HG03045 (cell line): ENCODE measurements at regions not wholly inside any gene's neighbourhood (a gene's known extent, or its start where the extent isn't known, plus 50 kb on each side); places are given as distances from the start of the nearest gene placed in this dataset.

ENCODE experiments used
- ATAC-seq: cut with Tn5 transposase; IDR thresholded peaks from one replicate; pipeline ENCODE4 v1.9.1; 2021; ENCODE audit warnings: mild to moderate bottlenecking, moderate library complexity; ENCODE audit not compliant: unreplicated experiment

GRCh38 chr11:129590030-129590752 is 214.5 kb downstream of the BARX2 start:
- no peak for ATAC-seq

GRCh38 chr11:129590753-129591475 is 215.3 kb downstream of the BARX2 start:
- no peak for ATAC-seq

- no peak for ATAC-seq
Observed at GRCh38 chr11:129591527-129591926, 215.9 kb downstream of the BARX2 start.

GRCh38 chr11:129592191-129592590 is 216.5 kb downstream of the BARX2 start:
- ATAC-seq = no peak

- no peak for ATAC-seq
Observed at GRCh38 chr11:129593098-129593497, 217.4 kb downstream of the BARX2 start.

- ATAC-seq = no peak
Observed at GRCh38 chr11:129595038-129595962, 219.7 kb downstream of the BARX2 start.

- ATAC-seq = no peak
Observed at GRCh38 chr11:129596351-129596750, 219.3 kb upstream of the TMEM45B start.

- ATAC-seq = no peak
Observed at GRCh38 chr11:129598378-129598777, 217.3 kb upstream of the TMEM45B start.

GRCh38 chr11:129605815-129606214 is 209.8 kb upstream of the TMEM45B start:
- ATAC-seq = no peak

- no peak for ATAC-seq
Observed at GRCh38 chr11:129608711-129609110, 206.9 kb upstream of the TMEM45B start.

- no peak for ATAC-seq
Observed at GRCh38 chr11:129610125-129610524, 205.5 kb upstream of the TMEM45B start.

GRCh38 chr11:129610545-129610944 is 205.1 kb upstream of the TMEM45B start:
- no peak for ATAC-seq

GRCh38 chr11:129611661-129612446 is 203.8 kb upstream of the TMEM45B start:
- ATAC-seq = no peak

- no peak for ATAC-seq
Observed at GRCh38 chr11:129612447-129612961, 203.1 kb upstream of the TMEM45B start.

- ATAC-seq = no peak
Observed at GRCh38 chr11:129613071-129613470, 202.6 kb upstream of the TMEM45B start.

GRCh38 chr11:129614256-129614944 is 201.2 kb upstream of the TMEM45B start:
- no peak for ATAC-seq

- ATAC-seq = no peak
Observed at GRCh38 chr11:129618046-129618569, 197.5 kb upstream of the TMEM45B start.

GRCh38 chr11:129620237-129621104 is 195.2 kb upstream of the TMEM45B start:
- no peak for ATAC-seq

GRCh38 chr11:129625930-129626329 is 189.7 kb upstream of the TMEM45B start:
- no peak for ATAC-seq
